ENCODE measurements at regions not wholly inside any gene's neighbourhood (a gene's known extent, or its start where the extent isn't known, plus 50 kb on each side); places are given as distances from the start of the nearest gene placed in this dataset.
"Not testable (repeated sequence)": the region's sequence is repeated elsewhere in the genome, so short reads cannot be mapped to it uniquely, and the experiment has no call there.

DNA sequence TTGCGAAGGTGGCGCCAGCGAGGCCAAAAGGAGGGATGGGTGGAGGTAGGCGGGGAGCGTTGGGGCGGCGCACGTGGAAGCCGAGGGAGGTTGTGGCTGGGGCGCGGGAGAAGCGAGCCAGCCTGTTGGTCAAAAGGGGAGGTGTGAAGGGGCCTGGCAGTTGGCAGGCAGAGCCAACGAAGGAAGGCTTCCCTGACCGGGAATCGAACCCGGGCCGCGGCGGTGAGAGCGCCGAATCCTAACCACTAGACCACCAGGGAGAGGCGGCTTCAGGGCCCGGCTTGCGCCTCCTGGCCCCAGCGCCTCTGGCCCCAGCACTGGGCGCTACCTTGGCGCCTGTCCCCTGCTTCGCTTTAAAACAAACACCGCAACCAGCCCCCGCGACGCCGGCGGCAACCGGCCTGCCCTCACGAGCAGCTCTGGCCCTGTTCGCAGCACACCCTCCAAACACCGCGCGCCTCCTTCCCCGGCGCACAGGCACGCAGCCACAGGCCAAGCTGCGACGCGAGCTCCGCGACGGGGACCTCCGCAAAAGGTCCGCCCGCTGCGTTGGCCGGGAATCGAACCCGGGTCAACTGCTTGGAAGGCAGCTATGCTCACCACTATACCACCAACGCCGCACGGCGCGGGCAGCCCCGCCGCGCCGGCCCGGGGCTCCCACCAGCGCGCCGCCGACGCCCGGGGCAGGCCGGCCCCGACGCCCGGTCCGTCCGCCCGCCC is 58.1 kb upstream of the FCGR2A start:
- intact Hi-C loops (cut with micrococcal nuclease); H3K79me2 ChIP-seq (ENCODE audit: insufficient read depth, low read length); H3K9me3 ChIP-seq (replicated peaks in 1 of 2; ENCODE audit: control insufficient read depth in 1 of 2, insufficient read depth in 1 of 2, low read length in 2 of 2); H4K20me1 ChIP-seq (ENCODE audit: insufficient read depth, low read length); H3K4me3 Mint-ChIP-seq; H3K27ac ChIP-seq (ENCODE audit: low read depth in 1 of 2, low read length in 2 of 2); DNase-seq; H3K27ac Mint-ChIP-seq; H3K36me3 Mint-ChIP-seq; H3K36me3 ChIP-seq (replicated peaks in 1 of 2; ENCODE audit: control insufficient read depth in 1 of 2, insufficient read depth in 2 of 2, low read length in 2 of 2); H3K4me3 ChIP-seq (replicated peaks in 1 of 3; ENCODE audit: low read depth in 2 of 3, low read length in 3 of 3); H3K9ac ChIP-seq (ENCODE audit: insufficient read depth, low read length, poor library complexity, severe bottlenecking); H3K4me1 ChIP-seq (ENCODE audit: control insufficient read depth in 1 of 2, insufficient read depth in 2 of 2, low read length in 2 of 2); H3K4me2 ChIP-seq (replicated peaks; ENCODE audit: extremely low read depth, low read length, poor library complexity, severe bottlenecking); H2AFZ ChIP-seq (ENCODE audit: insufficient read depth, low read depth, low read length, poor library complexity, severe bottlenecking); H3K27me3 ChIP-seq (ENCODE audit: control insufficient read depth in 2 of 2, insufficient read depth in 2 of 2, low read length in 2 of 2); H3K4me1 Mint-ChIP-seq: not testable (repeated sequence)
- H3K27me3 Mint-ChIP-seq (ENCODE audit: low read depth in 3 of 3), result peaks cover 7 to 20% (median 12%) of the 10 kb centered on the region in 3 donors
- WGBS (ENCODE audit: insufficient coverage), result no CpG with 5 or more reads among the region's 79 CpGs
- peaks cover 0 to 12% (median 3%) of the 10 kb centered on the region in 7 donors for H3K9me3 Mint-ChIP-seq

DNA sequence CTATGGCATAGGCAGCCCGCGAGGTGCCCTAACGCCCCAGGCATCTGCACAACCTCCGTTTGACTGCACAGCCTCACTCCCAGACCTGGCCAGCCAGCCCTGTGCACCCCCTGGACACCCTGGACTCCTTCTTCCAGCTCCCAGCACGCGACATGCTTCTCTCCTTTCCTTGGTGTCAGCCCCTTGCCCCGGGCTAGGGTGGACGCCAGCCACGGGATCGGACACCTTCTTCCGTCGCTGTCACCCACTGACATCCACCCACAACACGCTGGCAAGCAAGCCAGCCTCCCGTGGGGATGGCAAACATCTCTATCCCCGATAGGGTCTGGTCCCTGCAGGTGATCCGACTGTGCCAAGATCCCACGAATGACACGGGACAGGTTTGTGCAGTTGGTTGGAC is 60.5 kb upstream of the FCGR2A start:
- H2AFZ ChIP-seq (ENCODE audit: insufficient read depth, low read depth, low read length, poor library complexity, severe bottlenecking); H3K4me3 ChIP-seq (replicated peaks in 1 of 3; ENCODE audit: low read depth in 2 of 3, low read length in 3 of 3); H3K4me2 ChIP-seq (replicated peaks; ENCODE audit: extremely low read depth, low read length, poor library complexity, severe bottlenecking); H3K9me3 ChIP-seq (replicated peaks in 1 of 2; ENCODE audit: control insufficient read depth in 1 of 2, insufficient read depth in 1 of 2, low read length in 2 of 2); H3K36me3 ChIP-seq (replicated peaks in 1 of 2; ENCODE audit: control insufficient read depth in 1 of 2, insufficient read depth in 2 of 2, low read length in 2 of 2); H3K27ac Mint-ChIP-seq; H3K79me2 ChIP-seq (ENCODE audit: insufficient read depth, low read length); H3K27ac ChIP-seq (ENCODE audit: low read depth in 1 of 2, low read length in 2 of 2); H3K27me3 ChIP-seq (ENCODE audit: control insufficient read depth in 2 of 2, insufficient read depth in 2 of 2, low read length in 2 of 2); H3K9ac ChIP-seq (ENCODE audit: insufficient read depth, low read length, poor library complexity, severe bottlenecking); H3K36me3 Mint-ChIP-seq; H3K4me3 Mint-ChIP-seq; DNase-seq; intact Hi-C loops (cut with micrococcal nuclease); H4K20me1 ChIP-seq (ENCODE audit: insufficient read depth, low read length); H3K4me1 Mint-ChIP-seq: not testable (repeated sequence)
- Mint-ChIP-seq H3K27me3 (ENCODE audit: low read depth in 3 of 3) (peaks cover 13 to 30% (median 20%) of the 10 kb centered on the region in 3 donors), H3K9me3 (peaks cover 0 to 17% (median 9%) of the 10 kb centered on the region in 7 donors)
- WGBS (ENCODE audit: insufficient coverage), result 79% methylated on average over 8 of the region's 18 CpGs
- H3K4me1 ChIP-seq (ENCODE audit: control insufficient read depth in 1 of 2, insufficient read depth in 2 of 2, low read length in 2 of 2), result peaks cover 3 to 11% of the 10 kb centered on the region in 2 donors

DNA sequence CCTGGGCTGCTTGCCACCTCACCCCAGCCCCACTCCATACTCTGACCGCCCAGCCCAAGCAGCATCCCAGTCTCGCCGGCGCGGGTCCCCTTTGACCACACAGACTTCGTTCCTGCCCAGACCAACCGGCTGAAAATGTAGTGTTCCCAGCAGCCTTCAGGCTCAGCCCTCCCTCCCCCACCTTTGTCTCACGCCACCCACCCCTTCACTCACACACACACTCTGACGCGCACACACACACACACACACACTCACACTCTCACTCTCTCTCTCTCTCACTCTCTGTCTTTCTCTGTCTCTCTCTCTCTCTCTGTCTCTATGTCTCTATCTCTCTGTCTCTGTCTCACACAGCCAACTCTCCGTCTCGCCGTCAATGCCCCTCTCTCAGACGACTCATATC is 61.0 kb upstream of the FCGR2A start:
- H3K79me2 ChIP-seq (ENCODE audit: insufficient read depth, low read length); H3K9ac ChIP-seq (ENCODE audit: insufficient read depth, low read length, poor library complexity, severe bottlenecking); H3K27ac Mint-ChIP-seq; H3K4me3 Mint-ChIP-seq; H3K36me3 ChIP-seq (replicated peaks in 1 of 2; ENCODE audit: control insufficient read depth in 1 of 2, insufficient read depth in 2 of 2, low read length in 2 of 2); H3K4me2 ChIP-seq (replicated peaks; ENCODE audit: extremely low read depth, low read length, poor library complexity, severe bottlenecking); H3K4me3 ChIP-seq (replicated peaks in 1 of 3; ENCODE audit: low read depth in 2 of 3, low read length in 3 of 3); H3K27ac ChIP-seq (ENCODE audit: low read depth in 1 of 2, low read length in 2 of 2); H4K20me1 ChIP-seq (ENCODE audit: insufficient read depth, low read length); DNase-seq; H2AFZ ChIP-seq (ENCODE audit: insufficient read depth, low read depth, low read length, poor library complexity, severe bottlenecking); H3K36me3 Mint-ChIP-seq; intact Hi-C loops (cut with micrococcal nuclease): not testable (repeated sequence)
- Mint-ChIP-seq H3K27me3 (ENCODE audit: low read depth in 3 of 3) (peaks cover 18 to 34% (median 24%) of the 10 kb centered on the region in 3 donors), H3K4me1 (peaks cover 11% of the 10 kb centered on the region), H3K9me3 (peaks cover 0 to 20% (median 13%) of the 10 kb centered on the region in 7 donors)
- Histone ChIP-seq H3K27me3 (ENCODE audit: control insufficient read depth in 2 of 2, insufficient read depth in 2 of 2, low read length in 2 of 2) (peaks cover 10 to 12% of the 10 kb centered on the region in 2 donors), H3K9me3 (replicated peaks in 1 of 2; ENCODE audit: control insufficient read depth in 1 of 2, insufficient read depth in 1 of 2, low read length in 2 of 2) (peaks cover 8 to 11% of the 10 kb centered on the region in 2 donors), H3K4me1 (ENCODE audit: control insufficient read depth in 1 of 2, insufficient read depth in 2 of 2, low read length in 2 of 2) (peaks cover 6 to 15% of the 10 kb centered on the region in 2 donors)
- no CpG with 5 or more reads among the region's 14 CpGs for WGBS (ENCODE audit: insufficient coverage)

Measured in CD14-positive monocyte (primary cell).